SK-N-SH treated with all-trans-retinoic acid at 6 μM for 48 hours (cell line): ENCODE measurements at regions not wholly inside any gene's neighbourhood (a gene's known extent, or its start where the extent isn't known, plus 50 kb on each side); places are given as distances from the start of the nearest gene placed in this dataset.
"Not testable (repeated sequence)": the region's sequence is repeated elsewhere in the genome, so short reads cannot be mapped to it uniquely, and the experiment has no call there.

Source experiments
- ESRRG ChIP-seq: fragments of 250-450 bp; sonication (Bioruptor Pico); IDR thresholded peaks from 2 replicates; pipeline ENCODE4 v1.6.1; 2021; ENCODE audit warnings: mild to moderate bottlenecking
- GLIS3 ChIP-seq: fragments of 250-450 bp; sonication (Bioruptor Pico); IDR thresholded peaks from 2 replicates; pipeline ENCODE4 v1.5.0; 2020; ENCODE audit warnings: mild to moderate bottlenecking, moderate library complexity

DNA sequence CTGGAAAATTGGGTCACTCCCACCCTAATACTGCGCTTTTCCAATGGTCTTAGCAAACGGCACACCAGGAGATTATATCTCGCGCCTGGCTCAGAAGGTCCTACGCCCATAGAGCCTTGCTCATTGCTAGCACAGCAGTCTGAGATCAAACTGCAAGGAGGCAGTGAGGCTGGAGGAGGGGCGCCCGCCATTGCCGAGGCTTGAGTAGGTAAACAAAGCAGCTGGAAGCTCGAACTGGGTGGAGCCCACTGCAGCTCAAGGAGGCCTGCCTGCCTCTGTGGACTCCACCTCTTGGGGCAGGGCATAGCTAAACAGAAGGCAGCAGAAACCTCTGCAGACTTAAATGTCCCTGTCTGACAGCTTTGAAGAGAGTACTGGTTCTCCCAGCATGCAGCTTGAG lies 362.6 kb upstream of the GOT2 start:
- TF ChIP-seq ESRRG; GLIS3 (CRISPR knock-in tag): not testable (repeated sequence)
